ENCODE measurements at regions not wholly inside any gene's neighbourhood (a gene's known extent, or its start where the extent isn't known, plus 50 kb on each side); places are given as distances from the start of the nearest gene placed in this dataset.
A peak's percentile ranks its signal among the peaks of the same experiment; 100 is the strongest.

DNA sequence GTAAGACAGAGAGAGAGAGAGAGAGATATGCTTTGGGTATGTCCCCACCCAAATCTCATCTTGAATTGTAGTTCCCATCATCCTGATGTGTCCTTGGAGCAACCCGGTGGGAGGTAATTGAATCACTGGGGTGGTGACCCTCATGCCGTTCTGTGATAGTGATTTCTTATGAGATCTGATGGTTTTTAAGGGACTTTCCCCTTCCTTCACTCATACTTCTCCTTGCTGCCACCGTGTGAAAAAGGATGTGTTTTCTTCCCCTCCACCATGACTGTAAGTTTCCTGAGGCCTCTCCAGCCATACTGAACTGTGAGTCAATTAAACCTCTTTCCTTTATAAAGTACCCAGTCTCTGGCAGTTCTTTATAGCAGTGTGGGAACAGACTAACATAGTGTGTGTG is 60.3 kb downstream of the EOMES start:
- Mint-ChIP-seq H3K4me3 (no peak overlapping the region), H3K4me1 (peaks cover 6% of the 10 kb centered on the region), H3K27ac (no peak overlapping the region), H3K27me3 (peaks cover 2% of the 10 kb centered on the region), H3K36me3 (no peaks in the 10 kb centered on the region), H3K9me3 (no peaks in the 10 kb centered on the region)

- H3K36me3 Mint-ChIP-seq: no peaks in the 10 kb centered on the region
- peaks cover 3% of the 10 kb centered on the region for H3K27me3 Mint-ChIP-seq
- H3K9me3 Mint-ChIP-seq: no peaks in the 10 kb centered on the region
Observed at GRCh38 chr3:27659279-27660021, 62.7 kb downstream of the EOMES start.

DNA sequence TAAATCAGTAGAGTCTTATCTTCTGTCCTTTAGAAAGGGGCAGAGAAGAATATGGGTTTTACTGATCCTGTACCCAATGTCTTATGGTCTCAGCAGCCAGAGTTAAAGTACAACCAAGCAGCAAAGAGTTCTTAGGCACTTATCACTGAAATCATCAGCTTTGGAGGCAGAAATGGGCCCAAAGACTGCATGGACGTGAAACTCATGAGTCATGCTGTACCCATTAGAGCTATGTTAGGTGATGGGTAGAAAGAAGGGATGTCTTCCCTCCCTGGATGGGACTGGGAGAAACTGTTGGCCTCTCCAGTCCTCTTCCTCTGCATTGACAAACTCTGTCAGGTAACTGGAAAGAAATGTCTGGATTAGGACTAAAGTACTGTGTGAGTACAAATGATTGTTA is 63.4 kb downstream of the EOMES start:
- Mint-ChIP-seq H3K27ac (no peak overlapping the region), H3K9me3 (no peaks in the 10 kb centered on the region), H3K4me1 (no peaks in the 10 kb centered on the region), H3K4me3 (no peak overlapping the region), H3K36me3 (no peaks in the 10 kb centered on the region), H3K27me3 (peaks cover 3% of the 10 kb centered on the region)

More at GRCh38 chr3:27659279-27660021, 62.7 kb downstream of the EOMES start:
- no peak overlapping the region for H3K4me3 Mint-ChIP-seq
- H3K27ac Mint-ChIP-seq: no peak overlapping the region
- H3K4me1 Mint-ChIP-seq: no peaks in the 10 kb centered on the region

DNA sequence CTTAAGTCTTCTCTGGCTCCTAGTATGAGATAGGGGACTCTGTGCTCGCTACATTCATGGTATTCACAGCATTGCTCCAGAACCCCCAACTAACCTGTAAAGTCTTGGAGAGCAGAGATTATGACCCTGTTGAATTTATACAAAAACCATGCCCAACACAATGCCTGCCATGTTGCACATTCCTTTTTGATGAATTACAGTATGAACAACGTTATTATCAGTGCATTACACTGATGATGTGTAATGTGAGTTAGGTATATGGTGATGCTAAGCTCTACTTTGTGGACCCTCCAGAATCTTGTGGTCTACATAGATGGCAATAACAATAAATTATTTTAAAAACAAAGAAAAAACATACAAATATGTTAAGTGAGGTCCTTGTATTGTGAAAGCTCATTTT is 64.3 kb downstream of the EOMES start:
- no peaks in the 10 kb centered on the region for H3K36me3 Mint-ChIP-seq
- H3K9me3 Mint-ChIP-seq: no peaks in the 10 kb centered on the region
- H3K4me3 Mint-ChIP-seq: no peak overlapping the region
- no peak overlapping the region for H3K27ac Mint-ChIP-seq
- peaks cover 4% of the 10 kb centered on the region for H3K27me3 Mint-ChIP-seq
- H3K4me1 Mint-ChIP-seq: no peaks in the 10 kb centered on the region

- no peaks in the 10 kb centered on the region for H3K36me3 Mint-ChIP-seq
- H3K4me1 Mint-ChIP-seq: no peaks in the 10 kb centered on the region
- no peak overlapping the region for H3K27ac Mint-ChIP-seq
- H3K4me3 Mint-ChIP-seq: no peak overlapping the region
- H3K27me3 Mint-ChIP-seq: peaks cover 4% of the 10 kb centered on the region
- H3K9me3 Mint-ChIP-seq: no peaks in the 10 kb centered on the region
Observed at GRCh38 chr3:27657404-27657803, 64.7 kb downstream of the EOMES start.

- Mint-ChIP-seq H3K36me3 (no peaks in the 10 kb centered on the region), H3K27me3 (peaks cover 5% of the 10 kb centered on the region), H3K4me1 (no peaks in the 10 kb centered on the region), H3K4me3 (no peak overlapping the region), H3K27ac (no peak overlapping the region), H3K9me3 (no peaks in the 10 kb centered on the region)
Observed at GRCh38 chr3:27656790-27657189, 65.3 kb downstream of the EOMES start.

GRCh38 chr3:27655547-27655946 is 66.6 kb downstream of the EOMES start:
- no peaks in the 10 kb centered on the region for H3K4me1 Mint-ChIP-seq
- H3K27me3 Mint-ChIP-seq: peaks cover 5% of the 10 kb centered on the region
- H3K36me3 Mint-ChIP-seq: no peaks in the 10 kb centered on the region
- no peak overlapping the region for H3K4me3 Mint-ChIP-seq
- H3K27ac Mint-ChIP-seq: no peak overlapping the region
- no peaks in the 10 kb centered on the region for H3K9me3 Mint-ChIP-seq

GRCh38 chr3:27653803-27654558 is 68.1 kb downstream of the EOMES start:
- no peaks in the 10 kb centered on the region for H3K36me3 Mint-ChIP-seq
- H3K4me1 Mint-ChIP-seq: no peaks in the 10 kb centered on the region
- H3K27ac Mint-ChIP-seq: no peak overlapping the region
- H3K9me3 Mint-ChIP-seq: no peaks in the 10 kb centered on the region
- peaks cover 4% of the 10 kb centered on the region for H3K27me3 Mint-ChIP-seq
- H3K4me3 Mint-ChIP-seq: no peak overlapping the region

DNA sequence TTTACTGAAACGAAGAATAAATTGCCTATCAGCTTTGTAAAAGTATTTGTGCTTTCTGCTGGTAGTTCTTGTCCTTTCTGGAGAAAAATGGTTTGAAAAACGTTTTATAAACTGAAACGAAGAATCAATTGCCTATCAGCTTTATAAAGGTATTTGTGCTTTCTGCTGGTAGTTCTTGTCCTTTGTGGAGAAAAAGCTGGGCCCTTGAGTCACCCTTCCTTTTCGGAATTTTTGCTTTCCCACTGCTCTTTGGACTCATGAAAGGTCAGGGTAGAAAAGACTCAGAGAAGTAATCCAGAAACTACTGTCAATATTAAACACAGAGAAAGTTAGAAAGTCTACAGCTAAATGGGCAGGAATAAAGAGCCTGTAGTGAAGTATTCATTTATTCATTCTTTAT is 72.8 kb downstream of the EOMES start:
- Mint-ChIP-seq H3K27me3 (peaks cover 2% of the 10 kb centered on the region), H3K4me3 (no peak overlapping the region), H3K36me3 (no peaks in the 10 kb centered on the region), H3K27ac (no peak overlapping the region), H3K9me3 (no peaks in the 10 kb centered on the region), H3K4me1 (no peaks in the 10 kb centered on the region)

DNA sequence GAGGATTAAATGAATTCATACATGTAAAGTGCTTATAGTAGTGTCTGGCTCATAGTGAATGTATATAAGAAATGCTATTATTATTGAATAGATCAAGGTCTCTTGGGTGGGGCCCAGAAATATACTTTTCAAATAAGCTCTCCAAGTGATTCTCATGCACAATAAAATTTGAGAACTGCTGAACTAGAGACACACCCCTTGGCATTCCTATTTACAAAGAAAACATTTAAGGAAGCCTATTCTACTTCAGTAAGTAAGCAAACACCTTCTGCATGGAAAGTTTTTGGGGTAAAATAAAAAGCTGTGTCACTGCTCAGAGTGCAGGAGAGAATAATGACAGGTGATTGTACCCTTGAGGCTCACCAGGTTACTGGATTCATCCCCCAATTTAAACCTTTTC is 75.2 kb downstream of the EOMES start:
- H3K4me3 Mint-ChIP-seq: no peak overlapping the region
- H3K27me3 Mint-ChIP-seq: no peaks in the 10 kb centered on the region
- H3K27ac Mint-ChIP-seq: no peak overlapping the region
- no peaks in the 10 kb centered on the region for H3K36me3 Mint-ChIP-seq
- H3K4me1 Mint-ChIP-seq: no peaks in the 10 kb centered on the region
- no peaks in the 10 kb centered on the region for H3K9me3 Mint-ChIP-seq

- Mint-ChIP-seq H3K27ac (no peak overlapping the region), H3K9me3 (no peaks in the 10 kb centered on the region), H3K27me3 (no peaks in the 10 kb centered on the region), H3K4me3 (no peak overlapping the region), H3K4me1 (peaks cover 3% of the 10 kb centered on the region), H3K36me3 (no peaks in the 10 kb centered on the region)
Observed at GRCh38 chr3:27644941-27645340, 77.2 kb downstream of the EOMES start.

GRCh38 chr3:27643355-27643754 is 78.8 kb downstream of the EOMES start:
- no peaks in the 10 kb centered on the region for H3K36me3 Mint-ChIP-seq
- H3K4me3 Mint-ChIP-seq: no peak overlapping the region
- no peak overlapping the region for H3K27ac Mint-ChIP-seq
- peaks cover 16% of the 10 kb centered on the region for H3K4me1 Mint-ChIP-seq
- H3K27me3 Mint-ChIP-seq: no peaks in the 10 kb centered on the region
- H3K9me3 Mint-ChIP-seq: no peaks in the 10 kb centered on the region

GRCh38 chr3:27642796-27643195 is 79.3 kb downstream of the EOMES start:
- Mint-ChIP-seq H3K4me3 (no peak overlapping the region), H3K36me3 (no peaks in the 10 kb centered on the region), H3K27me3 (no peaks in the 10 kb centered on the region), H3K4me1 (peaks cover 20% of the 10 kb centered on the region), H3K27ac (no peak overlapping the region), H3K9me3 (no peaks in the 10 kb centered on the region)

GRCh38 chr3:27641888-27642601 is 80.1 kb downstream of the EOMES start:
- Mint-ChIP-seq H3K9me3 (no peaks in the 10 kb centered on the region), H3K36me3 (no peaks in the 10 kb centered on the region), H3K4me1 (peaks cover 20% of the 10 kb centered on the region), H3K27ac (no peak overlapping the region), H3K27me3 (no peaks in the 10 kb centered on the region), H3K4me3 (no peak overlapping the region)

GRCh38 chr3:27641271-27641800 is 80.8 kb downstream of the EOMES start:
- Mint-ChIP-seq H3K27me3 (no peaks in the 10 kb centered on the region), H3K36me3 (no peaks in the 10 kb centered on the region), H3K4me1 (peaks cover 20% of the 10 kb centered on the region), H3K27ac (peak overlapping the region; percentile 51), H3K9me3 (no peaks in the 10 kb centered on the region), H3K4me3 (no peak overlapping the region)

- Mint-ChIP-seq H3K4me1 (peaks cover 20% of the 10 kb centered on the region), H3K27ac (peak overlapping the region; percentile 91), H3K27me3 (no peaks in the 10 kb centered on the region), H3K36me3 (no peaks in the 10 kb centered on the region), H3K4me3 (peak overlapping the region; percentile 38), H3K9me3 (no peaks in the 10 kb centered on the region)
Observed at GRCh38 chr3:27639271-27639670, 82.9 kb downstream of the EOMES start.

Data from activated naive CD4-positive, alpha-beta T cell treated with anti-CD3 and anti-CD28 coated beads, Interleukin-2, amount 50 U/mL, for 24 hours (primary cell).